ENCODE measurements at regions not wholly inside any gene's neighbourhood (a gene's known extent, or its start where the extent isn't known, plus 50 kb on each side); places are given as distances from the start of the nearest gene placed in this dataset.
"Not testable (repeated sequence)": the region's sequence is repeated elsewhere in the genome, so short reads cannot be mapped to it uniquely, and the experiment has no call there.

DNA sequence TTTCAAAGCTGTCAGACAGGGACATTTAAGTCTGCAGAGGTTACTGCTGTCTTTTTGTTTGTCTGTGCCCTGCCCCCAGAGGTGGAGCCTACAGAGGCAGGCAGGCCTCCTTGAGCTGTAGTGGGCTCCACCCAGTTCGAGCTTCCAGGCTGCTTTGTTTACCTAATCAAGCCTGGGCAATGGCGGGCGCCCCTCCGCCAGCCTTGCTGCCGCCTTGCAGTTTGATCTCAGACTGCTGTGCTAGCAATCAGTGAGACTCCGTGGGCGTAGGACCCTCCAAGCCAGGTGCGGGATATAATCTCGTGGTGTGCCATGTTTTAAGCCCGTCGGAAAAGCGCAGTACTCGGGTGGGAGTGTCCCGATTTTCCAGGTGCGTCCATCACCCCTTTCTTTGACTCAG, 919.2 kb upstream of the ARRDC3 start:
- not testable (repeated sequence) for TF ChIP-seq FOXJ3 (CRISPR knock-in tag; IDR thresholded peaks at IDR 0.05; ENCODE audit: borderline replicate concordance); SMAD4 (CRISPR knock-in tag; IDR thresholded peaks at IDR 0.05)
- TF ChIP-seq, protein P1, sequence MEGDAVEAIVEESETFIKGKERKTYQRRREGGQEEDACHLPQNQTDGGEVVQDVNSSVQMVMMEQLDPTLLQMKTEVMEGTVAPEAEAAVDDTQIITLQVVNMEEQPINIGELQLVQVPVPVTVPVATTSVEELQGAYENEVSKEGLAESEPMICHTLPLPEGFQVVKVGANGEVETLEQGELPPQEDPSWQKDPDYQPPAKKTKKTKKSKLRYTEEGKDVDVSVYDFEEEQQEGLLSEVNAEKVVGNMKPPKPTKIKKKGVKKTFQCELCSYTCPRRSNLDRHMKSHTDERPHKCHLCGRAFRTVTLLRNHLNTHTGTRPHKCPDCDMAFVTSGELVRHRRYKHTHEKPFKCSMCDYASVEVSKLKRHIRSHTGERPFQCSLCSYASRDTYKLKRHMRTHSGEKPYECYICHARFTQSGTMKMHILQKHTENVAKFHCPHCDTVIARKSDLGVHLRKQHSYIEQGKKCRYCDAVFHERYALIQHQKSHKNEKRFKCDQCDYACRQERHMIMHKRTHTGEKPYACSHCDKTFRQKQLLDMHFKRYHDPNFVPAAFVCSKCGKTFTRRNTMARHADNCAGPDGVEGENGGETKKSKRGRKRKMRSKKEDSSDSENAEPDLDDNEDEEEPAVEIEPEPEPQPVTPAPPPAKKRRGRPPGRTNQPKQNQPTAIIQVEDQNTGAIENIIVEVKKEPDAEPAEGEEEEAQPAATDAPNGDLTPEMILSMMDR (IDR thresholded peaks at IDR 0.05) = not testable (repeated sequence)
